Left lung (tissue), 4 donors: ENCODE measurements at regions not wholly inside any gene's neighbourhood (a gene's known extent, or its start where the extent isn't known, plus 50 kb on each side); places are given as distances from the start of the nearest gene placed in this dataset.
"Not testable (repeated sequence)": the region's sequence is repeated elsewhere in the genome, so short reads cannot be mapped to it uniquely, and the experiment has no call there.

Experiments used
- ATAC-seq: fragments of 200-7000 bp; cut with Tn5 transposase; one replicate; pipeline ENCODE4 v1.9.1; 2020; ENCODE audit warnings: moderate library complexity
- DNase-seq, 4 donors: peaks; one replicate each; pipeline ENCODE4 v3.0.0-alpha.2; 2013 to 2020
- H3K27ac ChIP-seq, 2 donors: fragments of 200-600 bp; sonication (generic) in 1 of 2; one replicate each; pipeline versions ENCODE4 v1.5.0 to v1.8.0; 2020 to 2021
- H3K27me3 ChIP-seq, 2 donors: fragments of 200-600 bp; sonication (generic) in 1 of 2; one replicate each; pipeline versions ENCODE4 v1.5.0 to v1.8.0; 2020 to 2021
- H3K36me3 ChIP-seq, 2 donors: fragments of 200-600 bp; sonication (generic) in 1 of 2; one replicate each; pipeline versions ENCODE4 v1.5.0 to v1.8.0; 2020 to 2021
- H3K4me1 ChIP-seq, 2 donors: fragments of 200-600 bp; one replicate each; pipeline ENCODE4 v1.8.0; 2021
- H3K4me3 ChIP-seq, 2 donors: fragments of 200-600 bp; sonication (generic) in 1 of 2; one replicate each; pipeline versions ENCODE4 v1.5.0 to v1.8.0; 2020 to 2021; ENCODE audit warnings: mild to moderate bottlenecking in 1 of 2
- H3K9me3 ChIP-seq, 2 donors: fragments of 200-600 bp; sonication (generic) in 1 of 2; one replicate each; pipeline versions ENCODE4 v1.5.0 to v1.8.0; 2020 to 2021
- intact Hi-C, 2 donors: fragments of 100-400 bp; cut with DNase I; formaldehyde crosslinking; loops; one replicate each; pipeline versions ENCODE4 v1.11.2 to v1.14.2; 2022
- TF ChIP-seq, protein P1 (sequence below), 2 donors: fragments of 200-600 bp; sonication (generic) in 1 of 2; IDR thresholded peaks; one replicate each; pipeline versions ENCODE4 v1.5.0 to v1.8.0; 2021; ENCODE audit warnings: antibody characterized with exemption in 2 of 2
- donor health status: DM: no; HTN: yes; CAD: no.
- donor health status: DM: no; HTN: no; CAD: no.

DNA sequence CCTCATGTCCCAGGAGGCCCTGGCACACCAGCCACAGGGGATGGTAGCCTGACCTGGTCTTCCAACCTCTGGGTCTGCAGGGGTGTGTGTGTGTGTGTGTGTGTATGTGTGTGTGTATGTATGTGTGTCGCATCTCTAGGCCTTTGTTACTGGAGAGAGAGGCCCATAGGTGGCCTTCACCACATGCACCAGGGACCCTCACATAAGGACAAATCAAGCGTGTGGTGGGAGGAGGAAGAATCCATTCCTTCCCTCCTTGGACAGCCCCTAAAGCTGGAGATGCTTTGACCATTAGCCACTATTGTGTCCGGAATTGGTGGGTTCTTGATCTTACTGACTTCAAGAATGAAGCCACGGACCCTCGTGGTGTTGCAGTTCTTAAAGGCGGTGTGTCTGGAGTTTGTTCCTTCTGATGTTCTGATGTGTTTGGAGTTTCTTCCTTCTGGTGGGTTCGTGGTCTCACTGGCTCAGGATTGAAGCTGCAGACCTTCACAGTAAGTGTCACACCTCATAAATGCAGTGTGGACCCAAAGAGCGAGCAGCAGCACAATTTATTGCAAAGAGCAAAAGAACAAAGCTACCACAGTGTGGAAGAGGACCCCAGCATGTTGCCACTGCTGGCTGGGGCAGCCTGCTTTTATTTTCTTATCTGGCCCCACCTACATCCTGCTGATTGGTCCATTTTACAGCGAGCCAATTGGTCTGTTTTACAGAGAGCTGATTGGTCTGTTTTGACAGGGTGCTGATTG is 104.1 kb downstream of the DDX1 start:
- Histone ChIP-seq H3K9me3 (no peaks in the 10 kb centered on the region), H3K4me3 (no peak overlapping the region), H3K27me3 (no peaks in the 10 kb centered on the region), H3K4me1 (no peaks in the 10 kb centered on the region), H3K27ac (no peak overlapping the region), H3K36me3 (no peaks in the 10 kb centered on the region)
- no peak for ATAC-seq
- TF ChIP-seq, protein P1, sequence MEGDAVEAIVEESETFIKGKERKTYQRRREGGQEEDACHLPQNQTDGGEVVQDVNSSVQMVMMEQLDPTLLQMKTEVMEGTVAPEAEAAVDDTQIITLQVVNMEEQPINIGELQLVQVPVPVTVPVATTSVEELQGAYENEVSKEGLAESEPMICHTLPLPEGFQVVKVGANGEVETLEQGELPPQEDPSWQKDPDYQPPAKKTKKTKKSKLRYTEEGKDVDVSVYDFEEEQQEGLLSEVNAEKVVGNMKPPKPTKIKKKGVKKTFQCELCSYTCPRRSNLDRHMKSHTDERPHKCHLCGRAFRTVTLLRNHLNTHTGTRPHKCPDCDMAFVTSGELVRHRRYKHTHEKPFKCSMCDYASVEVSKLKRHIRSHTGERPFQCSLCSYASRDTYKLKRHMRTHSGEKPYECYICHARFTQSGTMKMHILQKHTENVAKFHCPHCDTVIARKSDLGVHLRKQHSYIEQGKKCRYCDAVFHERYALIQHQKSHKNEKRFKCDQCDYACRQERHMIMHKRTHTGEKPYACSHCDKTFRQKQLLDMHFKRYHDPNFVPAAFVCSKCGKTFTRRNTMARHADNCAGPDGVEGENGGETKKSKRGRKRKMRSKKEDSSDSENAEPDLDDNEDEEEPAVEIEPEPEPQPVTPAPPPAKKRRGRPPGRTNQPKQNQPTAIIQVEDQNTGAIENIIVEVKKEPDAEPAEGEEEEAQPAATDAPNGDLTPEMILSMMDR (IDR thresholded peaks at IDR 0.05): no peak
- intact Hi-C loops: no loop called here
- no peak for DNase-seq

DNA sequence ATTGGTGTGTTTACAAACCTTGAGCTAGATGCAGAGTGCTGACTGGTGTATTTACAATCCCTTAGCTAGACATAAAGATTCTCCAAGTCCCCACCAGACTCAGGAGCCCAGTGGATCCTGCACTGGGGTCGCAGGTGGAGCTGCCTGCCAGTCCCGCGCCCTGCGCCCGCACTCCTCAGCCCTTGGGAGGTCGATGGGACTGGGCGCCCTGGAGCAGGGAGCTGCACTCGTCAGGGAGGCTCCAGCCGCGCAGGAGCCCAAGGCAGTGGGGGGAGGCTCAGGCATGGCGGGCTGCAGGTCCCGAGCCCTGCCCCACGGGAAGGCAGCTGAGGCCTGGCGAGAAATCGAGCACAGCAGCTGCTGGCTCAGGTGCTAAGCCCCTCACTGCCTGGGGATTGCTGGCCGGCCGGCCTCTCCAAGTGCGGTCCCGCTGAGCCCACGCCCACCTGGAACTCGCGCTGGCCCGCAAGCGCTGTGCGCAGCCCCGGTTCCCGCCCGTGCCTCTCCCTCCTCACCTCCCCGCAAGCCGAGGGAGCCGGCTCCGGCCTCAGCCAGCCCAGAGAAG is 105.0 kb downstream of the DDX1 start:
- H3K27me3 ChIP-seq, H3K4me1 ChIP-seq, ATAC-seq, intact Hi-C loops, H3K27ac ChIP-seq, H3K9me3 ChIP-seq, H3K36me3 ChIP-seq, DNase-seq, H3K4me3 ChIP-seq: not testable (repeated sequence)

DNA sequence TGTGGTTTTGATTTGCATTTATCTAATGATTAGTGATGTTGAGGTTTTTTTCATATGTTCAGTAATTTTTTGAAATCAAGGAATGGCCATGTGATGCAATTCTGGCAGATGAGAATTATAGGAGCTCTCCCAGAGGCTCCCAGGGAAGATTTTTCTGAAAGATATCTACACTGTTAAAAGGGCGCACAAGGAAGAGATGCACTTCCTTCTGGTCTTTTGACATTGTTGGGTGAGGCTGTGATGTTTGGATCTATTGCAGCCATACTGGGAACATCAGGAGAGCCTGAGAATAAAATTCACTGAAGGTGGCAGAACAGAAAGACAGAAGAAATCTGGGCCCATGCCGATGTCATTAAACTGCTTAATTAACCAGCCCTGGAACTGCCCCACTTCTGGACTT is 108.5 kb downstream of the DDX1 start:
- no peak overlapping the region for H3K27ac ChIP-seq
- DNase-seq: no peak
- H3K4me1 ChIP-seq: peaks cover 0 to 3% of the 10 kb centered on the region in 2 donors
- H3K36me3 ChIP-seq: no peaks in the 10 kb centered on the region
- ATAC-seq: no peak
- H3K27me3 ChIP-seq: no peaks in the 10 kb centered on the region
- no peak overlapping the region for H3K4me3 ChIP-seq
- TF ChIP-seq, protein P1 (IDR thresholded peaks at IDR 0.05): no peak
- no peaks in the 10 kb centered on the region for H3K9me3 ChIP-seq
- intact Hi-C loops: no loop called here

DNA sequence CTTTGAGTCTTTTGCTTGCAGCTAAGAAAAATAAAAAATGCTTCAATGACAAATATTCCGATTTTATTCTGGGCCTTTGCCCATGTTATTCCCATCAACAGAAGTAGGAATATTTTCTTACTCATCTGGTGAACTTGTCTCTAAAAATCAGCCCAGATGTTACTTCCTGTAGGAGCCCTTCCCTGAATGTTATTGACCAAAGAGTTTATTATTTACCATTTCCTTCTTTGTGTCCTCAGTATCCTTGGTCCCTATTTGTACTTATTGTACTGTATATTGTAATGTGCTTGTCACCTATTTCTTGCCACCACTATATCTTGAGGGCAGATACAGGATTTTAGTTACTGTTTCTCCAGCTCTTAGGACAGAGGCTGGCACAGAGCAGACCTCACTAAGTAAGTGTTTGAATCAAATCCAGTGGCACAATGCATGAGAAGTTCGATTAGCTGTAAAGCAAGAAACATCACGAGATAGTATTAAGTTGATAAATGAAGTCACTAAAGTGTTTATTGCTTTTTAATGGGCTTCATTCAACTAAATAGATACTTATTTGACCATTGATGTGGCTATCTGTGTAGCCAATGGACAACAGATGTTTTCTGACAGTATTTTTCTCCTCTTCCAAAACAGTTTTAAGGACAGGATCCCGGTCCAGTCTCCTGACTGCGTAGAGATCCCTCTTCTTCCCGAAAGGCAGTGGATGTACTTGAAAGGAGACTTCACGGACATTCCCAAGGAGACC is 109.1 kb downstream of the DDX1 start:
- TF ChIP-seq, protein P1 (IDR thresholded peaks at IDR 0.05): no peak
- intact Hi-C loops: no loop called here
- H3K9me3 ChIP-seq: no peaks in the 10 kb centered on the region
- H3K4me3 ChIP-seq: no peak overlapping the region
- ATAC-seq (no peak), DNase-seq (peak in 2 of 4 donors; percentile 49 to 59)
- H3K36me3 ChIP-seq: no peaks in the 10 kb centered on the region
- no peaks in the 10 kb centered on the region for H3K27me3 ChIP-seq
- peaks cover 0 to 3% of the 10 kb centered on the region in 2 donors for H3K4me1 ChIP-seq
- no peak overlapping the region for H3K27ac ChIP-seq

DNA sequence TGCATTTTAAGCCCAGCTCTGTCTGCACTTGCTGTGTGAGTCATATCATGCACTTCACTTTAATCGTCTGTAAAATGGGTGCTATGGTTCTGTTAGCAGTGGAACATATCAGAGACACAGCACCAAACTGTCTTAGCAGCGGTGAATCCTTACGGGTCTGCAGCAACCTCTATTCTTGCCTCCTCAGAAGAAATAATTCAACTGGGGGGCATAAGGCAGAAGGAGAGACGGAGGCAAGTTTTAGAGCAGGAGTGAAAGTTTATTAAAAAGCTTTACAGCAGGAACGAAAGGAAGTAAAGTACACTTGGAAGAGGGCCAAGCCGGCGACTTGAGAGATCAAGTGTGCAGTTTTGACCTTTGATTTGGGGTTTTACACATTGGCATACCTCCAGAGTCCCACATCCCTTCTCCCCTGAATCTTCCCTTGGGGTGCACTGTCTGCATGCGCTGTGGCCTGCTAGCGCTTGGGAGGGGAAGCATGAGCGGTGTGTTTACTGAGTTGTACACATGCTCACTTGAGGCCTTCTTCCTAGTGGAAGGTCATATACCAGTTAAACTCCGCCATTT is 109.8 kb downstream of the DDX1 start:
- H3K4me1 ChIP-seq: peaks cover 0 to 3% of the 10 kb centered on the region in 2 donors
- no peak for ATAC-seq
- no peaks in the 10 kb centered on the region for H3K27me3 ChIP-seq
- H3K27ac ChIP-seq: no peak overlapping the region
- intact Hi-C loops: no loop called here
- TF ChIP-seq, protein P1 (IDR thresholded peaks at IDR 0.05): no peak
- DNase-seq: no peak
- no peaks in the 10 kb centered on the region for H3K36me3 ChIP-seq
- no peak overlapping the region for H3K4me3 ChIP-seq
- no peaks in the 10 kb centered on the region for H3K9me3 ChIP-seq
